ENCODE measurements at regions not wholly inside any gene's neighbourhood (a gene's known extent, or its start where the extent isn't known, plus 50 kb on each side); places are given as distances from the start of the nearest gene placed in this dataset.

GRCh38 chr20:11110535-11110934 lies 436.7 kb upstream of the JAG1 start:
- no peaks in the 10 kb centered on the region for H3K36me3 ChIP-seq
- DNase-seq (no peak), ATAC-seq (no peak)
- no peak overlapping the region for H3K4me3 ChIP-seq
- intact Hi-C loops (cut with DNase I): no loop called here
- peaks cover 0 to 30% (median 11%) of the 10 kb centered on the region in 9 donors for H3K4me1 ChIP-seq
- H3K9me3 ChIP-seq: no peaks in the 10 kb centered on the region
- H3K27ac ChIP-seq: no peak overlapping the region
- TF ChIP-seq, protein P1, sequence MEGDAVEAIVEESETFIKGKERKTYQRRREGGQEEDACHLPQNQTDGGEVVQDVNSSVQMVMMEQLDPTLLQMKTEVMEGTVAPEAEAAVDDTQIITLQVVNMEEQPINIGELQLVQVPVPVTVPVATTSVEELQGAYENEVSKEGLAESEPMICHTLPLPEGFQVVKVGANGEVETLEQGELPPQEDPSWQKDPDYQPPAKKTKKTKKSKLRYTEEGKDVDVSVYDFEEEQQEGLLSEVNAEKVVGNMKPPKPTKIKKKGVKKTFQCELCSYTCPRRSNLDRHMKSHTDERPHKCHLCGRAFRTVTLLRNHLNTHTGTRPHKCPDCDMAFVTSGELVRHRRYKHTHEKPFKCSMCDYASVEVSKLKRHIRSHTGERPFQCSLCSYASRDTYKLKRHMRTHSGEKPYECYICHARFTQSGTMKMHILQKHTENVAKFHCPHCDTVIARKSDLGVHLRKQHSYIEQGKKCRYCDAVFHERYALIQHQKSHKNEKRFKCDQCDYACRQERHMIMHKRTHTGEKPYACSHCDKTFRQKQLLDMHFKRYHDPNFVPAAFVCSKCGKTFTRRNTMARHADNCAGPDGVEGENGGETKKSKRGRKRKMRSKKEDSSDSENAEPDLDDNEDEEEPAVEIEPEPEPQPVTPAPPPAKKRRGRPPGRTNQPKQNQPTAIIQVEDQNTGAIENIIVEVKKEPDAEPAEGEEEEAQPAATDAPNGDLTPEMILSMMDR (IDR thresholded peaks at IDR 0.05): no peak
- H3K27me3 ChIP-seq: no peaks in the 10 kb centered on the region
- 82 to 83% methylated on average over 4 of the region's 4 CpGs for WGBS, 2 donors

DNA sequence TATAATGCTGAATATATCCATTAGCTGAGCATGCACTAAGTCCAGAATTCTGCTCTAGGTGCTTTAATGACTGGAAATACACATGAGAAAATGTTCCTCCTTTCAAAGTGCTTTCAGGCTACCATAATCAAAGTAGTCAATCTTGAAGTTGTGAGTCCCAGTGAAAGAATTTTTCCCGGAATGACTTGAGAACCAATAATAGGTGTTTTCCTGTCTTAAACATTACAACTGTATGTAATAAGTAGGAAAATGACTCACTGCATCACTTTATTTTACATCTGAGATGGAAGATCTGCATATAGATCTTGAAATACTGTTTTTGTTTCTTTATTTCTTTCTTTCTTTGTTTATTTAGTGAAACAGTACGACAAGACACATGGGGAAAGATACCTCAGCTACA lies 437.4 kb upstream of the JAG1 start:
- TF ChIP-seq, protein P1 (IDR thresholded peaks at IDR 0.05): no peak
- Histone ChIP-seq H3K36me3 (no peaks in the 10 kb centered on the region), H3K9me3 (no peaks in the 10 kb centered on the region), H3K4me1 (peaks cover 0 to 30% (median 11%) of the 10 kb centered on the region in 9 donors), H3K4me3 (no peak overlapping the region), H3K27ac (no peak overlapping the region), H3K27me3 (no peaks in the 10 kb centered on the region)
- WGBS, 2 donors: 91 to 97% methylated on average over 2 of the region's 2 CpGs
- intact Hi-C loops (cut with DNase I): no loop called here
- DNase-seq (no peak), ATAC-seq (no peak)

GRCh38 chr20:11112832-11113231 lies 439.0 kb upstream of the JAG1 start:
- Histone ChIP-seq H3K27ac (no peak overlapping the region), H3K9me3 (no peaks in the 10 kb centered on the region), H3K4me1 (peaks cover 0 to 21% (median 8%) of the 10 kb centered on the region in 9 donors), H3K36me3 (no peaks in the 10 kb centered on the region), H3K4me3 (no peak overlapping the region), H3K27me3 (no peaks in the 10 kb centered on the region)
- DNase-seq (no peak), ATAC-seq (no peak)
- intact Hi-C loops (cut with DNase I): no loop called here
- TF ChIP-seq, protein P1 (IDR thresholded peaks at IDR 0.05): no peak
- WGBS, 2 donors: 94 to 95% methylated on average over 2 of the region's 2 CpGs

DNA sequence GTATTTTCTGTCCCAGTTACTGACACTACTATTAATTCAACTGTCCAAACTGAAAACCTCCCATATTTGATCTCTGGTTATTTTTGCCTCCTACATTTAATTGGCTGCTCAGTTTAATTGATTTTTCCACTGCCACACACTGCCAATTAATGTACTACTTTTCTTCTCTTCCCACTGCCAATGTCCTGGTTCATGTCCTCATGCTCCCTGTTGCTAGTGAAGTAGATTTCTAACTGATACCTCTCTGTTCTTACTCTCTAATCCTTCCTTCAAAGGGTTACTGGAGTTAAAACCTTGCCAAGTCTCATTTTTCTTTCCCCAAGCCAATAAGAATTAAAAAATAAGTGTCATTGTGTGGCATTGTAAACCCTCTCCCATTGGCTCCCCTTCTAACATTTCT lies 440.6 kb upstream of the JAG1 start:
- Histone ChIP-seq H3K27ac (no peak overlapping the region), H3K27me3 (no peaks in the 10 kb centered on the region), H3K36me3 (no peaks in the 10 kb centered on the region), H3K4me1 (peaks cover 0 to 6% (median 0%) of the 10 kb centered on the region in 9 donors), H3K9me3 (no peaks in the 10 kb centered on the region), H3K4me3 (no peak overlapping the region)
- ATAC-seq (no peak), DNase-seq (no peak)
- intact Hi-C loops (cut with DNase I): no loop called here
- TF ChIP-seq, protein P1 (IDR thresholded peaks at IDR 0.05): no peak
